HG03045 (cell line): ENCODE measurements at regions not wholly inside any gene's neighbourhood (a gene's known extent, or its start where the extent isn't known, plus 50 kb on each side); places are given as distances from the start of the nearest gene placed in this dataset.

Experiments used
- ATAC-seq: cut with Tn5 transposase; IDR thresholded peaks from one replicate; pipeline ENCODE4 v1.9.1; 2021; ENCODE audit warnings: mild to moderate bottlenecking, moderate library complexity; ENCODE audit not compliant: unreplicated experiment

GRCh38 chr2:12231288-12231687, 484.9 kb downstream of the LPIN1 start:
- no peak for ATAC-seq

- ATAC-seq, result no peak
These were observed 483.9 kb upstream of the TRIB2 start for GRCh38 chr2:12232876-12233275.

- ATAC-seq, result no peak
These were observed 480.4 kb upstream of the TRIB2 start for GRCh38 chr2:12236136-12236844.

- no peak for ATAC-seq
These were observed 476.5 kb upstream of the TRIB2 start for GRCh38 chr2:12240206-12240605.

- no peak for ATAC-seq
These were observed 473.4 kb upstream of the TRIB2 start for GRCh38 chr2:12243381-12243780.

GRCh38 chr2:12244070-12244469, 472.7 kb upstream of the TRIB2 start:
- no peak for ATAC-seq

- no peak for ATAC-seq
These were observed 465.6 kb upstream of the TRIB2 start for GRCh38 chr2:12251121-12251520.

- ATAC-seq, result no peak
These were observed 465.0 kb upstream of the TRIB2 start for GRCh38 chr2:12251749-12252148.

- no peak for ATAC-seq
These were observed 463.5 kb upstream of the TRIB2 start for GRCh38 chr2:12253167-12253778.

- ATAC-seq, result no peak
These were observed 462.4 kb upstream of the TRIB2 start for GRCh38 chr2:12254280-12254860.

GRCh38 chr2:12256206-12256605, 460.5 kb upstream of the TRIB2 start:
- ATAC-seq, result no peak

GRCh38 chr2:12257476-12257875, 459.3 kb upstream of the TRIB2 start:
- no peak for ATAC-seq

GRCh38 chr2:12259493-12259892, 457.2 kb upstream of the TRIB2 start:
- no peak for ATAC-seq

GRCh38 chr2:12261986-12262680, 454.6 kb upstream of the TRIB2 start:
- no peak for ATAC-seq

- no peak for ATAC-seq
These were observed 453.9 kb upstream of the TRIB2 start for GRCh38 chr2:12262681-12263436.

- no peak for ATAC-seq
These were observed 453.0 kb upstream of the TRIB2 start for GRCh38 chr2:12263730-12264129.

- ATAC-seq, result no peak
These were observed 452.6 kb upstream of the TRIB2 start for GRCh38 chr2:12264146-12264545.

GRCh38 chr2:12265646-12266045, 451.1 kb upstream of the TRIB2 start:
- no peak for ATAC-seq

- ATAC-seq, result no peak
These were observed 449.7 kb upstream of the TRIB2 start for GRCh38 chr2:12267042-12267441.

- no peak for ATAC-seq
These were observed 447.4 kb upstream of the TRIB2 start for GRCh38 chr2:12269041-12269972.
